22Rv1 (cell line): ENCODE measurements at regions not wholly inside any gene's neighbourhood (a gene's known extent, or its start where the extent isn't known, plus 50 kb on each side); places are given as distances from the start of the nearest gene placed in this dataset.
A peak's percentile ranks its signal among the peaks of the same experiment; 100 is the strongest.

Experiments
- H3K27ac ChIP-seq: fragments of 450-650 bp; 2 replicates; pipeline ENCODE4 v1.5.1; 2017
- CTCF ChIP-seq: fragments of 450-650 bp; IDR thresholded peaks from 2 replicates; pipeline ENCODE4 v1.5.1; 2017; ENCODE audit warnings: mild to moderate bottlenecking
- ZFX ChIP-seq: fragments of 450-650 bp; IDR thresholded peaks from 2 replicates; pipeline ENCODE4 v1.6.1; 2017; ENCODE audit warnings: antibody characterized with exemption, borderline replicate concordance

- no peak overlapping the region; the same call in 1 of the 2 replicates for H3K27ac ChIP-seq
- TF ChIP-seq ZFX (no peak), CTCF (no peak)
These were observed 491.4 kb upstream of the RAG2 start for GRCh38 chr11:37089439-37089838.

- H3K27ac ChIP-seq, result peak overlapping the region; percentile 47
- no peak for TF ChIP-seq ZFX
These were observed 490.5 kb upstream of the RAG2 start for GRCh38 chr11:37088573-37088910.

GRCh38 chr11:37087650-37088572 is 489.9 kb upstream of the RAG2 start:
- no peak for TF ChIP-seq ZFX
- no peak for TF ChIP-seq CTCF
- peak overlapping the region; percentile 47 for H3K27ac ChIP-seq

GRCh38 chr11:37078521-37078920 is 480.5 kb upstream of the RAG2 start:
- TF ChIP-seq ZFX (no peak), CTCF (no peak)
- no peak overlapping the region for H3K27ac ChIP-seq

GRCh38 chr11:37076866-37077265 is 478.8 kb upstream of the RAG2 start:
- H3K27ac ChIP-seq, result no peak overlapping the region
- TF ChIP-seq CTCF (no peak), ZFX (no peak)

- H3K27ac ChIP-seq, result no peak overlapping the region
These were observed 474.6 kb upstream of the RAG2 start for GRCh38 chr11:37072538-37073055.

GRCh38 chr11:37050311-37050710 is 452.3 kb upstream of the RAG2 start:
- TF ChIP-seq CTCF (no peak), ZFX (no peak)
- no peak overlapping the region for H3K27ac ChIP-seq

More at GRCh38 chr11:37072538-37073055, 474.6 kb upstream of the RAG2 start:
- TF ChIP-seq CTCF (no peak), ZFX (no peak)
